GM12872 (cell line): ENCODE measurements at regions not wholly inside any gene's neighbourhood (a gene's known extent, or its start where the extent isn't known, plus 50 kb on each side); places are given as distances from the start of the nearest gene placed in this dataset.

Source experiments
- TF ChIP-seq, protein P1 (sequence below): IDR thresholded peaks from 3 replicates; pipeline ENCODE4 v1.5.1; 2011; ENCODE audit warnings: low read depth, mild to moderate bottlenecking, low read length, moderate library complexity; ENCODE audit not compliant: insufficient read depth

DNA sequence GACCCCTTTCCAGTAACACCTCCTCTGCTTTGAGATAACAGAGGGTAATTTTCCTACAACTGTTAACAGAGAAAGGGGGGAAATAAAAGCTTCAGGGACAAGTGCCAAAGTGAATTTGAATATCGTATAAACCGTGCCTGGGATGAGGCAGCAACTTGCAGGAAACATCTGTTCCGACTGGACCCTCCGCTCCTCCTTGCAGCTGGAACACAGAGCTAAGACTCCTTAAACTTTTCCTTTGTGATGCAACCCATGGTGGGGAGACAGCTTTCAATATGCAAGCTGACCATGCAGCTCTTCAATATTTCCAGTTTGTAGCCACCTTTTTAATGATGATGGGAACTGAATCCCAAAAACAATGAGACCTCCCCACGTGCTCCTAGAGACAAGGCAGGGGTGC lies 432.6 kb downstream of the ZNF536 start:
- TF ChIP-seq, protein P1, sequence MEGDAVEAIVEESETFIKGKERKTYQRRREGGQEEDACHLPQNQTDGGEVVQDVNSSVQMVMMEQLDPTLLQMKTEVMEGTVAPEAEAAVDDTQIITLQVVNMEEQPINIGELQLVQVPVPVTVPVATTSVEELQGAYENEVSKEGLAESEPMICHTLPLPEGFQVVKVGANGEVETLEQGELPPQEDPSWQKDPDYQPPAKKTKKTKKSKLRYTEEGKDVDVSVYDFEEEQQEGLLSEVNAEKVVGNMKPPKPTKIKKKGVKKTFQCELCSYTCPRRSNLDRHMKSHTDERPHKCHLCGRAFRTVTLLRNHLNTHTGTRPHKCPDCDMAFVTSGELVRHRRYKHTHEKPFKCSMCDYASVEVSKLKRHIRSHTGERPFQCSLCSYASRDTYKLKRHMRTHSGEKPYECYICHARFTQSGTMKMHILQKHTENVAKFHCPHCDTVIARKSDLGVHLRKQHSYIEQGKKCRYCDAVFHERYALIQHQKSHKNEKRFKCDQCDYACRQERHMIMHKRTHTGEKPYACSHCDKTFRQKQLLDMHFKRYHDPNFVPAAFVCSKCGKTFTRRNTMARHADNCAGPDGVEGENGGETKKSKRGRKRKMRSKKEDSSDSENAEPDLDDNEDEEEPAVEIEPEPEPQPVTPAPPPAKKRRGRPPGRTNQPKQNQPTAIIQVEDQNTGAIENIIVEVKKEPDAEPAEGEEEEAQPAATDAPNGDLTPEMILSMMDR, result no peak

DNA sequence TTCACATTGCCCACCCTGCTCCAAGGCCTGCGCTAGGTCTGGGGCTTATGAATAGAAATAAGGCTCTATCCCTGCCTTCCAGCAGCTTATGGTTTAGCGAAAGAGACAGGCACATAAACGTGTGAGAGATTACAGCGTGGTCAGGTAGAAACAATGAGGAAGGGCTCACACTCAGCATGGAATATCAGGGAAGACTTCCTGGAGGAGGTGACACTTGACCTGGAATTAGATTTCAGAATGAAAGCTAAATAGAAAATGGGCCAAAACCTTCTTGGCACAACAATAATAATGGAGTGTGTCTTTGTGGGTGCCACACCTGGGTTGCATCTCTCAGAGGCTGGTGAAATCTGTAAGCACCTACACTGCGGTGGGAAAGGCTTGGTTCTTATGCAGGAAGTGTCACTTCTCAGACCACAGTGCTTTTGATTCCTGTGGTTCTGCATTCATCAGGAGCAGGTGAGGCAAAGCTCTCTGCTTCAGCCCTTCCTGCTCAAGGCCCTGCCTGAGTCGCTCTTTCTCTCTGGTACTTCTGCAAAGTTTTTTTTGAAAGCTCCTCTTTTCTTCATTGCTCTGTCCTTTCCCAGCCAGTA lies 430.3 kb downstream of the ZNF536 start:
- TF ChIP-seq, protein P1, result no peak

DNA sequence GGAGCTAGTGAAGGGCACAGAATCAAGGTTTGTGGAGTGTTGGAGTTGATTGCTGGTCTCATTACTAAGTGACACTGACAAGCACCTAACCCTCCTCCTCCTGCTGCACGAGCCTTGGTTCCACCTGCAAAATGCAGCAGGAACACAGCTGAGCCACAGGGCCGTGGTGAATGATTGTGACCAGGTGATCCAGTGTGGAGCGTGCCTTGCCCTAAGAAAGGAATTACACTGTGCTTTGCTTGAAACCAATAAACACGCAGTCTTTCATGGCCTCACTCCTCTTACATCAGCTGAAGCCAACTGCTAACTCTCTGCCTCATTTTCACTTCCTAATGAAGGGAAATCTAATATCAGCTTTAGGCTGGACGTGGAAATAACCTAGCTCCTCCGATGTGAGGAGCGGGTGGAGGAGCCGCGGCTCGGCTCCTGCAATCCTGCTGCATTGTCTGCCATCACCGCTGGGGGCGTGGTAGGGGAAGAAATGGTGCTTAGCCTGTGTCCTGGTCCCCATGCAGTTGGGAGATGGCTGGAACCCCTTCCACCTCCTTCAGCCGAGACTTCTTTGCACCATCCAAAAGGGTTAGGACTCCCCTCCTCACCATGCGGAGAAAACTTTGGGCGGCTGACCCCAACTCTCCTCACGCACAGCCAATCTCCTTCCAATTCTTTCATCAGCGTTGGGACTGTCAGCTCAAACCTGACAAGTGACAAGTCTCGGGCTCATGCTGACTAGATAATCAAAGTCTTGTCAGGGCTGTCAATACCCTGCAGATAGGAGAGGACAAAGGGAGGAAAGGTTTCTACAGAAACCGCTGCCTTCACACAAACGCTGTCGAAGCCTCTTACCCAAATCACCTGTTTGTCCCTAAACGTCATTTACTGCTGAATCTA lies 427.9 kb downstream of the ZNF536 start:
- TF ChIP-seq, protein P1, result peak; percentile 57; the same call in 2 of the 3 replicates

DNA sequence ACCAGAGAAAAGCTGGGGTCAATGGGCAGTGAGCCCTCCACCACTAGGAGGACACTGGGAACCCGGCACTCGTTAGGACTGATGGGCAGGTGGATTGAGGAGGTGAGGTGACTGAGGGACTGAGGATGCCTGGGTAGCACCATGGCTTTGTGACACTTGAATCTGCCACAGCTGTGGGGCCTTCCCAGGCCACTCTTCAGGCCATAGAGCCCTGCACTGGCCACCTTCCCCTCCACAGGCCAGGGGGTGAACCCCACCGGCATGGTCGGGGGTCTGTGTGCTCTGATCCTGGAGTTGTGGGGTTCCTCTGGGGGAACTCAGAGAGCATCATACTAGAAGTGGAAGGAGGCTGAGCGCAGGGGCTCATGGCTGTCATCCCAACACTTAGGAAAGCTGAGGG lies 423.5 kb downstream of the ZNF536 start:
- TF ChIP-seq, protein P1, result no peak

DNA sequence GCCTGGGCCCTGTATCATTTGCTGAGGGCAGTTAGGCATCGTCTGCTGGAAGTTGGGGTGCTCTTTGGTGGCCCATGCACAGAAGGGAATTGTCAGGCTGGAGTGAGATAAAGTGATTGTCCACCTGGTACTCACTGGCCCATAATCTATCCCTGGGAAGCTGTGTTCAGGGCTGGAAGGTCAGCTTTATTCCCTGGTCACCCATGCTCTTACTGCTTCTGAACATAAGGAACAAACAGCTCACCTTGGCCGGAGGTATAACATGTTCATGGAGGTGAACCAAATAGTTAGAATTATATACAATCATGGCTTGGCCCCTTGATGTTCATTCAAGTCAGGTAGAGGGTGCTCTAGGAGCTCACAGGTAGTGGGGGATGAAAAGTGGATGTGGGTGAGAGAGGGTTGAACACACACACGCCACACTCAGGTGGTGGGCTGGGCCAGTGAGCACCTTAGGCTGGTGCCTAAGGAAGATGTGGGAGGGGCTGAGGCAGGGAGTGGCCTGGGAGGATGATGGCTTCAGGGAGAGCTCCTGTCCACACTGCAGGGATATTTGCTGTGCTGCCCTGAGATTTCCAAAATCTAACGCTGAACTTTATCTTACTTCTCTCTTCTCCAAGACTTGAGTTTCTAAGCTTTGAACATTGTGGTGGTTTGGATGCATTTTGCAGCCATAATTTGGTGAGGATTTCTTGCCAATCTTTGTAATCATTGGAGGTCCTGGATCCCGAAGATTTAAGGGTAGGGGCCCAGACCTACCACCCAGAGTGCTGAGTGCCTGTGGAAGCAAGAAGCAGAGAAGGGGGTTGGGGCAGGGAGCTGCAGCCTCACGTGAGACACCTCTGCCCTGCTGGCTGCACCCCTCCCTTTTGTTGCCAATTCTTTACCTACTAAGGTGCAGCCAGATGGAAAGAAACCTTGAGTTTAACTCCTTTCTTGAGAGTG lies 420.6 kb downstream of the ZNF536 start:
- TF ChIP-seq, protein P1, result no peak

DNA sequence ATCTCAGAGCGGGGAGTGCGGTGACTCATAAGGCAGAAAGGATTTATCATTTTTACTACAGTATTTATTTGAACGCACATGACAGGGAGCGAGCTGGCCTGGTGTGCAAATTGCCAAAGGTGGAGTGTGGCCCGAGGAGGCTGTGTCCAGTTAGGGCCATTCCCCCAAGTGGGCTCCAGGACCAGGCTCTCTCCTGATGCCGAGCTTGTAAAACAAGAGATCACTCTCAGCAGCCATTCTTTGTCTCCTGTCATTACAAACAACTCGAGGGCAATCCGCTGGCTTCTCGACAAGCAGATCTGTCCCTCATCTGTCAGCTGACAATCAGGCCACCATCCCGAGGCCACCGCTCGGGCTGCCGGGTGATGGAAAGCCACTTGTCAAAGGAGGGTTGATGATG lies 418.9 kb downstream of the ZNF536 start:
- TF ChIP-seq, protein P1, result no peak
